ENCODE measurements at regions not wholly inside any gene's neighbourhood (a gene's known extent, or its start where the extent isn't known, plus 50 kb on each side); places are given as distances from the start of the nearest gene placed in this dataset.
"Not testable (repeated sequence)": the region's sequence is repeated elsewhere in the genome, so short reads cannot be mapped to it uniquely, and the experiment has no call there.

DNA sequence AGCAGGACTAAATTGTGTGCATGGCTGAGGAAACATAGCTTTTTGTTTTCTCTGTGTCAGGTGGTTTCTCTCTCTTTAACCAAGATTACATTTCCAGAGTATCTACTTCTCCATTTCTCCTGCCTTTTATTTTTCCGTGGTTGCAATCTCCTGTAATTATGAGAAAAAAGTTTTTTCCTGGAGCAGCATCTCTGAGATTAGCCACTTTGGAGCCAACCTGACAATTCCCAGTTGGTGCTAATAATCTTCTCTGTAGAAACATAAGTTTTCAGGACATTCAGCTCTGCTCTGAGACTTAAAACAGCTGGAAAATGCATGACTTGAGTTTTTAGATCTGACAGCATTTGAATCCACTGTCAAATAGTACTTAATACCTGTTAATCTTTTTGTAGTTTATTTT lies 67.1 kb upstream of the GAS1 start:
- Histone ChIP-seq H3K36me3 (ENCODE audit: low read depth, missing control alignments) (no peaks in the 10 kb centered on the region), H3K27ac (no peak overlapping the region), H3K4me1 (no peaks in the 10 kb centered on the region), H3K9me3 (no peaks in the 10 kb centered on the region), H3K4me3 (no peak overlapping the region), H3K27me3 (no peaks in the 10 kb centered on the region)
- TF ChIP-seq, protein P1, sequence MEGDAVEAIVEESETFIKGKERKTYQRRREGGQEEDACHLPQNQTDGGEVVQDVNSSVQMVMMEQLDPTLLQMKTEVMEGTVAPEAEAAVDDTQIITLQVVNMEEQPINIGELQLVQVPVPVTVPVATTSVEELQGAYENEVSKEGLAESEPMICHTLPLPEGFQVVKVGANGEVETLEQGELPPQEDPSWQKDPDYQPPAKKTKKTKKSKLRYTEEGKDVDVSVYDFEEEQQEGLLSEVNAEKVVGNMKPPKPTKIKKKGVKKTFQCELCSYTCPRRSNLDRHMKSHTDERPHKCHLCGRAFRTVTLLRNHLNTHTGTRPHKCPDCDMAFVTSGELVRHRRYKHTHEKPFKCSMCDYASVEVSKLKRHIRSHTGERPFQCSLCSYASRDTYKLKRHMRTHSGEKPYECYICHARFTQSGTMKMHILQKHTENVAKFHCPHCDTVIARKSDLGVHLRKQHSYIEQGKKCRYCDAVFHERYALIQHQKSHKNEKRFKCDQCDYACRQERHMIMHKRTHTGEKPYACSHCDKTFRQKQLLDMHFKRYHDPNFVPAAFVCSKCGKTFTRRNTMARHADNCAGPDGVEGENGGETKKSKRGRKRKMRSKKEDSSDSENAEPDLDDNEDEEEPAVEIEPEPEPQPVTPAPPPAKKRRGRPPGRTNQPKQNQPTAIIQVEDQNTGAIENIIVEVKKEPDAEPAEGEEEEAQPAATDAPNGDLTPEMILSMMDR (IDR thresholded peaks at IDR 0.05): no peak
- no peak for TF ChIP-seq POLR2A (IDR thresholded peaks at IDR 0.05)
- 43 to 45% methylated on average over 1 of the region's 1 CpG for WGBS, 2 donors
- DNase-seq: no peak
- intact Hi-C loops (cut with DNase I; ENCODE audit: low total_unique reads): no loop called here

DNA sequence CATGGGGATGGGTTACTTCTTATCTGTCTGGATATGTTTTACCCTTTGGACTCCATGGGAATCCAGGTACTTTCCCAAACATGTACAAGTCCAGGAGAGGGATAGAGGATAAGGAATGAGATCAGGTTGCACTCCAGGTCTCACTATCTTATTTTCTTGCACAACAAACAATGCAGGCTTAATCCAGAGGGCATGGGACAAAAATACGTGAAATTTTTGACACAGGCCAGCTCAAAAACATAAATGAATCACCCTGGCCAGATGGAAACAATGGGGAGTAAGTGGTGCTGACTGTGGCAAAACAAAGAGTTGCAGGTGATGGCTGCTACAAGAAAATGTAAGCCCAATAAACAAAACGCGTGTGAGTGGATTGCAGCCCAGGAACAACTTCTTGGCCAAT lies 69.4 kb upstream of the GAS1 start:
- intact Hi-C loops (cut with DNase I; ENCODE audit: low total_unique reads): no loop called here
- Histone ChIP-seq H3K27me3 (no peaks in the 10 kb centered on the region), H3K27ac (no peak overlapping the region), H3K36me3 (ENCODE audit: low read depth, missing control alignments) (no peaks in the 10 kb centered on the region), H3K9me3 (no peaks in the 10 kb centered on the region), H3K4me1 (no peaks in the 10 kb centered on the region), H3K4me3 (no peak overlapping the region)
- TF ChIP-seq, protein P1 (IDR thresholded peaks at IDR 0.05): no peak
- no peak for TF ChIP-seq POLR2A (IDR thresholded peaks at IDR 0.05)
- WGBS, 2 donors: 87 to 96% methylated on average over 3 of the region's 3 CpGs
- DNase-seq: no peak

- Histone ChIP-seq H3K27ac (no peak overlapping the region), H3K36me3 (ENCODE audit: low read depth, missing control alignments) (no peaks in the 10 kb centered on the region), H3K4me3 (no peak overlapping the region), H3K9me3 (no peaks in the 10 kb centered on the region), H3K27me3 (no peaks in the 10 kb centered on the region), H3K4me1 (no peaks in the 10 kb centered on the region)
- WGBS, 2 donors: 65 to 74% methylated on average over 4 of the region's 4 CpGs
- intact Hi-C loops (cut with DNase I; ENCODE audit: low total_unique reads): no loop called here
- no peak for DNase-seq
- no peak for TF ChIP-seq POLR2A (IDR thresholded peaks at IDR 0.05)
- TF ChIP-seq, protein P1 (IDR thresholded peaks at IDR 0.05): no peak
These were observed 73.1 kb upstream of the GAS1 start for GRCh38 chr9:87020169-87020950.

- Histone ChIP-seq H3K27me3 (no peaks in the 10 kb centered on the region), H3K4me1 (no peaks in the 10 kb centered on the region), H3K27ac (no peak overlapping the region), H3K4me3 (no peak overlapping the region), H3K9me3 (no peaks in the 10 kb centered on the region), H3K36me3 (ENCODE audit: low read depth, missing control alignments) (no peaks in the 10 kb centered on the region)
- 77 to 87% methylated on average over 1 of the region's 1 CpG for WGBS, 2 donors
- TF ChIP-seq, protein P1 (IDR thresholded peaks at IDR 0.05): no peak
- TF ChIP-seq POLR2A (IDR thresholded peaks at IDR 0.05): no peak
- intact Hi-C loops (cut with DNase I; ENCODE audit: low total_unique reads): no loop called here
- no peak for DNase-seq
These were observed 74.9 kb upstream of the GAS1 start for GRCh38 chr9:87022178-87022577.

GRCh38 chr9:87026204-87026603 lies 78.9 kb upstream of the GAS1 start:
- Histone ChIP-seq H3K4me3 (no peak overlapping the region), H3K4me1 (no peaks in the 10 kb centered on the region), H3K36me3 (ENCODE audit: low read depth, missing control alignments) (no peaks in the 10 kb centered on the region), H3K27ac (no peak overlapping the region), H3K27me3 (no peaks in the 10 kb centered on the region), H3K9me3 (no peaks in the 10 kb centered on the region)
- no peak for TF ChIP-seq POLR2A (IDR thresholded peaks at IDR 0.05)
- TF ChIP-seq, protein P1 (IDR thresholded peaks at IDR 0.05): no peak
- DNase-seq: no peak
- intact Hi-C loops (cut with DNase I; ENCODE audit: low total_unique reads): no loop called here

DNA sequence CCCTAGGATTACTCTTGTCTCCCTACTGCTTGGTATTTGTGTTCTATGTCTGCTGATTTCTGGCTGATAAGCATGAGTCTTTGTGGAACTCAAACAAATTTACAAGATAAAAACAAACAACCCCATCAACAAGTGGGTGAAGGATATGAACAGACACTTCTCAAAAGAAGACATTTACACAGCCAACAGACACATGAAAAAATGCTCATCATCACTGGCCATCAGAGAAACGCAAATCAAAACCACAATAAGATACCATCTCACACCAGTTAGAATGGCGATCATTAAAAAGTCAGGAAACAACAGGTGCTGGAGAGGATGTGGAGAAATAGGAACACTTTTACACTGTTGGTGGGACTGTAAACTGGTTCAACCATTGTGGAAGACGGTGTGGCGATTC lies 81.5 kb upstream of the GAS1 start:
- intact Hi-C loops (cut with DNase I; ENCODE audit: low total_unique reads); H3K4me1 ChIP-seq; H3K9me3 ChIP-seq; H3K27me3 ChIP-seq; H3K27ac ChIP-seq; H3K4me3 ChIP-seq; H3K36me3 ChIP-seq (ENCODE audit: low read depth, missing control alignments); DNase-seq: not testable (repeated sequence)
- WGBS, 2 donors: 91 to 96% methylated on average over 4 of the region's 4 CpGs

Measured in testis (tissue), 2 donors.